Upper lobe of left lung (tissue), 4 donors: ENCODE measurements at regions not wholly inside any gene's neighbourhood (a gene's known extent, or its start where the extent isn't known, plus 50 kb on each side); places are given as distances from the start of the nearest gene placed in this dataset.

Source experiments
- EP300 ChIP-seq, 4 donors: sonication (generic); formaldehyde crosslinking; IDR thresholded peaks; one replicate each; pipeline ENCODE4 v1.5.1; 2017; ENCODE audit warnings: antibody characterized with exemption in 4 of 4, control low read depth in 2 of 4
- POLR2A ChIP-seq, 4 donors: fragments of 450-650 bp; IDR thresholded peaks; one replicate each; pipeline ENCODE4 v1.5.1; 2016 to 2017; ENCODE audit warnings: antibody characterized with exemption in 4 of 4, mild to moderate bottlenecking in 2 of 4
- POLR2AphosphoS5 ChIP-seq, 2 donors: sonication (generic); formaldehyde crosslinking; IDR thresholded peaks; one replicate each; pipeline ENCODE4 v1.5.1; 2017; ENCODE audit warnings: antibody characterized with exemption in 2 of 2
- TF ChIP-seq, protein P1 (sequence below), 6 experiments: fragments of 450-650 bp in 4 of 6; fragments of 200-600 bp in 2 of 6; sonication (generic) in 2 of 6; IDR thresholded peaks; one replicate each; pipeline ENCODE4 v1.5.1; 2016 to 2019; ENCODE audit warnings: antibody characterized with exemption in 6 of 6

DNA sequence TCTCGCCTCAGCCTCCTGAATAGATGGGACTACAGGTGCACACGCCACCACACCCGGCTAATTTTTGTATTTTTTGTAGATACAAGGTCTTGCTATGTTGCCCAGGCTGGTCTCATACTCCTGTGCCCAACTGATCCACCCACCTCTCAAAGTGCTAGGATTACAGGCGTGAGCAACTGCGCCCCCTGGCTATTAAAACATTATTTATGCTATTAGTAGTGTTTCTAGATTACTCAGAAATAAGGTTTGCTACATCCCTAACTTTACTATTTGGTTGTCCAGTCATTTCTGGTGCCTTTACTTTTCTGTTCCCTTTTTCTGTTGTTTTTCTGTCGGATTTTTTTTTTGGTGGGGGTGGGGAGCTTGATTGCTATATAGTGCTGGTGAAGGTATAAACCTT, 393.6 kb upstream of the TPM1 start:
- TF ChIP-seq POLR2AphosphoS5 (IDR thresholded peaks at IDR 0.05), result no peak
- TF ChIP-seq, protein P1, sequence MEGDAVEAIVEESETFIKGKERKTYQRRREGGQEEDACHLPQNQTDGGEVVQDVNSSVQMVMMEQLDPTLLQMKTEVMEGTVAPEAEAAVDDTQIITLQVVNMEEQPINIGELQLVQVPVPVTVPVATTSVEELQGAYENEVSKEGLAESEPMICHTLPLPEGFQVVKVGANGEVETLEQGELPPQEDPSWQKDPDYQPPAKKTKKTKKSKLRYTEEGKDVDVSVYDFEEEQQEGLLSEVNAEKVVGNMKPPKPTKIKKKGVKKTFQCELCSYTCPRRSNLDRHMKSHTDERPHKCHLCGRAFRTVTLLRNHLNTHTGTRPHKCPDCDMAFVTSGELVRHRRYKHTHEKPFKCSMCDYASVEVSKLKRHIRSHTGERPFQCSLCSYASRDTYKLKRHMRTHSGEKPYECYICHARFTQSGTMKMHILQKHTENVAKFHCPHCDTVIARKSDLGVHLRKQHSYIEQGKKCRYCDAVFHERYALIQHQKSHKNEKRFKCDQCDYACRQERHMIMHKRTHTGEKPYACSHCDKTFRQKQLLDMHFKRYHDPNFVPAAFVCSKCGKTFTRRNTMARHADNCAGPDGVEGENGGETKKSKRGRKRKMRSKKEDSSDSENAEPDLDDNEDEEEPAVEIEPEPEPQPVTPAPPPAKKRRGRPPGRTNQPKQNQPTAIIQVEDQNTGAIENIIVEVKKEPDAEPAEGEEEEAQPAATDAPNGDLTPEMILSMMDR (IDR thresholded peaks at IDR 0.05), result peak in 2 of 6 experiments; percentile 13 to 32
- no peak for TF ChIP-seq POLR2A (IDR thresholded peaks at IDR 0.05)
- TF ChIP-seq EP300 (IDR thresholded peaks at IDR 0.05), result no peak
